HCT116 (cell line): ENCODE measurements at regions not wholly inside any gene's neighbourhood (a gene's known extent, or its start where the extent isn't known, plus 50 kb on each side); places are given as distances from the start of the nearest gene placed in this dataset.

Source experiments
- ATF3 ChIP-seq: IDR thresholded peaks from 2 replicates; pipeline ENCODE4 v1.6.1; 2012
- CEBPB ChIP-seq: IDR thresholded peaks from 2 replicates; pipeline ENCODE4 v1.6.1; 2012; ENCODE audit warnings: low read depth
- CTCF ChIP-seq, 3 experiments: fragments of 200-600 bp in 1 of 3; sonication (generic) in 1 of 3; IDR thresholded peaks in 2 of 3; conservative IDR thresholded peaks in 1 of 3; 2 replicates each; pipeline ENCODE4 v1.5.1; 2012 to 2017; ENCODE audit warnings: low read depth in 2 of 3, low read length in 2 of 3, antibody characterized with exemption in 1 of 3, borderline replicate concordance in 1 of 3, control low read depth in 1 of 3, mild to moderate bottlenecking in 1 of 3, mixed read lengths in 1 of 3, mixed run types in 1 of 3, moderate library complexity in 1 of 3; ENCODE audit not compliant: insufficient read depth in 1 of 3
- EGR1 ChIP-seq: IDR thresholded peaks from 2 replicates; pipeline ENCODE4 v1.6.1; 2012; ENCODE audit warnings: low read depth
- EZH2phosphoT487 ChIP-seq: fragments of 200-600 bp; IDR thresholded peaks from 2 replicates; pipeline ENCODE4 v1.6.1; 2018; ENCODE audit warnings: antibody characterized with exemption, borderline replicate concordance
- JUND ChIP-seq: IDR thresholded peaks from 2 replicates; pipeline ENCODE4 v1.6.1; 2012
- POLR2A ChIP-seq: IDR thresholded peaks from 2 replicates; pipeline ENCODE4 v1.7.0; 2011; ENCODE audit warnings: borderline replicate concordance; ENCODE audit not compliant: insufficient read depth, insufficient read length; ENCODE audit errors: extremely low read depth
- ZNF274 ChIP-seq: fragments of 200-500 bp; sonication (Bioruptor generic); IDR thresholded peaks from 2 replicates; pipeline ENCODE4 v1.6.1; 2014; ENCODE audit warnings: mild to moderate bottlenecking, low read depth, low read length, inconsistent platforms

- no peak for TF ChIP-seq EZH2phosphoT487
- TF ChIP-seq POLR2A: no peak
- TF ChIP-seq EGR1: no peak
- no peak for TF ChIP-seq JUND
- no peak for TF ChIP-seq CTCF (IDR thresholded peaks at IDR 0.05 in 2 of 3, conservative IDR thresholded peaks at IDR 0.05 in 1 of 3; ENCODE audit: borderline replicate concordance in 1 of 3, insufficient read depth in 1 of 3, low read depth in 2 of 3, low read length in 2 of 3)
- TF ChIP-seq ATF3: no peak
- TF ChIP-seq CEBPB: no peak
- no peak for TF ChIP-seq ZNF274
Observed at GRCh38 chr9:80352967-80353366, 781.2 kb downstream of the TLE4 start.
